ENCODE measurements at regions not wholly inside any gene's neighbourhood (a gene's known extent, or its start where the extent isn't known, plus 50 kb on each side); places are given as distances from the start of the nearest gene placed in this dataset.

DNA sequence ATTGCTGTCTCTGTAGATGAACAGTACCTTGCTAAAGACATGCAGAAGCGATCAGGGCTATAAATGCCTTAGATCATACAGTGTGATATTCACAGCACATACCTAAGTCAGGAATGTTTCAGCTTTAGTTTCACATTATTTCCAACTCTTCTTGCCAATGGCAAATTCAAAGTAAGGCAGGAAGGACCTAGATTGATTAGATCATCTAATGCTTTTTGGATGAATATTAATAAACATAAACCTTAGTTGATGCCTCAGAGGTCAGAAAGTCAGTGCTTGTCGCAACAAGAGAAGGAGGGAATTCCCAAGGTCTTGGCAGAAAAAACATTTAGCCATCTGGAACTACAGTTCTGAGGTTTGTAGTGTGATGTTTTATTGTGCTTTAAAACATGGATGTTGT is 122.3 kb downstream of the TNFSF18 start:
- no peak for TF ChIP-seq SIN3A (IDR thresholded peaks at IDR 0.05; ENCODE audit: borderline replicate concordance, insufficient read depth, low read length)
- no peak for TF ChIP-seq TAF1 (IDR thresholded peaks at IDR 0.05; ENCODE audit: borderline replicate concordance, insufficient read depth, low read length)
